Right renal pelvis (tissue), 4 donors: ENCODE measurements at regions not wholly inside any gene's neighbourhood (a gene's known extent, or its start where the extent isn't known, plus 50 kb on each side); places are given as distances from the start of the nearest gene placed in this dataset.

Experiments
- DNase-seq, 4 donors: peaks; one replicate each; pipeline ENCODE4 v3.0.0-alpha.2; 2013; ENCODE audit warnings: low read depth in 4 of 4, low spot score in 3 of 4, missing footprints in 1 of 4

DNA sequence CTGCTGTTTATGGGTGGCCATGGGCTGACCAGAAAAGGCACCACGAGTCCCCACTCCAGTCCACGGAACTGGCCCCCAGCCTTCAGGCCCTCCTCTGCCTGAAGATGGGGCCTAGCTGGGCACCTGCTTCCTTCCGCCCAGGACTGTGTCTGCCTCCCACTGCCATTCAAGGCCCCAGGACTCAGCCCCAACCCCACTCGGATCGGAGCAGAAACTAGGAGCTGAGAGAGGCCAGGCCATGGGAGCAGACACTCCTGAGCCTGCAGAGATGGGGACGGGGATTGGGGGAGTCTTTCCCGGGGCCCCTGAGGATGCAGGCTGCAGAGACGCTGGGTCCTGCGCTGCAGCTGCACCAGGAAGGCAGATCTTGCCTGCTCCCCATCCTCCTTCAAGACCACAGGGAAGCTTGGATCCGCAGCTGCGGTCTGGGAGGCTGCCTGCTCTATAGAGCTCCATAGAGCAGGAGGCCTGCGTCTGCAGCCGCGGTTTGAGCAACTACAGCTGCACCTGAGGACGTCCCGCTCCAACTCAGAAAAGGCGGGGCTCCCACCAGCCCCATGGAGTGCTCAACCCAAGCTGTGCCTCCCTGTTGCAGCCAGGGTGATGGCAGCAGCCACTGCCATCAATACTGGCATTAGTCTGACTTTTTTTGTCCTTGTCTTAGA lies 383.9 kb upstream of the TMCO5A start:
- no peak for DNase-seq

DNA sequence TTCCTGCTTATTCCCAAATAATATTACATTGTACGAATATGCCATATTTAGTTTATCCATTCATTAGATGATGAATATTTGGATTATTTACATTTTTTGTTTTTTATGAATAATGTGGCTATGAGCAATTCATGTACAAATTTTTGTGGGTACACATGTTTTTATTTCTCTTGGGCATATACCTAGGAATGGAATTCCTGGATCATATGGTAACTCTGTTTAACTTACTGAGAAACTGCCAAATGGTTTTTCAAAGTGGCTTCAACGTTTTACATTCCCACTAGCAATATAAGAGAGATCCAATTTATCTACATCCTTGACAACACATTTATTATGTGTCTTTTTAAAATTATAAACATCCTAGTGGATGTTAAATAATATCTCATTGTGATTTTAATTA lies 362.0 kb upstream of the TMCO5A start:
- no peak for DNase-seq

DNA sequence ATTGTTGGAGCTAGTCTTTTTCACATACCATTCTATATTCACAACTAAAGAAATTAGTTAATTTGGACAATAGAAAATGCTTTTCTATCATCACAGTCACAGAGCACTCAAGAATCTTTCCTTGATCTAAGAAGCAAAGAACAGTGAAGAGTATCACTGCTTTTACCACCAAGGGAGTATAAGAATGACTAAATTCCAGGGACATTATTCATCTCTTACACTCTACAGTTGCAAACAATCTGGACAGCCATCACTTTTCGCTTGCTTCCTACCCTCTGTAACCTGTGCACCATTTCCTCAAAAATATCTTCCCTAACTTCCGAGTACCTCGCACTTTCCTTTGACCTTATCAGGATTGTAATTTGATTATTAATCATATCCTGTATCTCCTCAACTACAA lies 359.5 kb upstream of the TMCO5A start:
- DNase-seq, result no peak

DNA sequence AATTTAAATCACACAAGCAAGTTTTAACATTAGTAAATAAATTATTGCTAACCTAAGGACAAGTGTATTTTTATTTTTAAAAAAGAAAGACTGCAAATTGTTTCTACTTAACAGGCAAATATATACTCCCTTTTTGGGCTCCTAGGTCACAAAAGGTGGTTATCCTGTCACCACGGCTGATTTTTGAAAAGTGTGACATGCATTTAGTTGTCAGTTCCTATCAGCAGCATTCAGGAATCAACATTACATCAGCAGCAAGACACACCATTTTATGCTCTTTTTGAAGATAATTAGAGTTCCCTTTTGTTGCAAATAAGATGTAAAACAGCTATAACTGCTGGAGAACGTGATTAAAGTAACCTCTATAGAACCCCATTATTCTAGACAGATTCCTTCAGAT lies 357.5 kb upstream of the TMCO5A start:
- no peak for DNase-seq

DNA sequence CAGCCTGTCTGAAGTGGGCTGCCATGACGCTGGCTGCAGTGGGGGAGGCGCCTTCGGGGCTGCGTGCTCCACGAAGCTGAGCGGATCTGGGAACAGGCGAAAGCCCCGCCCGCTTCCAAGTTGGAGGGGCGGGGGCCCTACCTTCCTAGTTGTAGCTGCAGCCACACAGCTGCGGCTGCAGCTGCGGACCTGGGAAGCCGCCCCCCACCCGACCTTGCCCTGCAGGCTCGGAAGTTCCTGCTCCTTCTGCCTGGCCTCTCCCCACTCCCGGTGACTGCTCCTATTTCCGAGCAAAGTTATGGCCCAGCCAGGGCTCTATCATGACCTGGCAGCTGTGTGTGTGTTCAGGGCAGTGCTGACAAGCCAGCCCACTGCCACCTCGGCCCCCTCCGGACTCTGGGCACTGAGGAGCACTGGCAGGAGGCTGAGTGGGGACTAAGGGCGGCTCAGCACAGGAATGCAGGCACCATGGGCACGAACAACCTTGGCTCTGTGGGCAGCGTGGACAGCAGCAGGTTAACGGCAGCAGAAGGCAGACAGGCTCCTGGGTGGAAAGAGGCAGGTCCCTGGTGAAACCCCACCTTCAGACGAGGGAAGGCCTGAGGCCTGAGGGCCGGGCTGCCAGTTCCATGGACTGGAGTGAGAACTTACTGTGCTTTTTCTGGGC lies 352.4 kb upstream of the TMCO5A start:
- DNase-seq, result no peak

DNA sequence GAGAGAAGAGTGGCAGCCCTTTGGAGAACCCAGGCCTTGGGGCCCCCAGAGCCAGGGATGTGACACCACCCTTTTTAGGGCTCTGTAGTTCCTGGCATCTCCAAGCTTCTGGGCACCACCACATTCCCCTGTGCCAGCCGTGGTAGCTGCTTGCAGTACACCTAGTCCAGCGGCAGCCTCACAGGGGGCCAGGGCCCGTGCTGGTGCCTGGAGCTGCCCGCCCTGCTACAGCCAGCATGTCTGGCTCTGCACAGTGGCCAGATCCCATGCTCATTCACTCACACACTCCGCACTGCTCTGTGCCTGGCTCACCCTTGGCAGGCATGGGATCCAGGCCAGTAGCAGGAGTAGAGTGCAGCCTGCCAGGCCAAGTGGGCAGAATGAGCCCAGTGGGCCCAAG lies 351.6 kb upstream of the TMCO5A start:
- no peak for DNase-seq

DNA sequence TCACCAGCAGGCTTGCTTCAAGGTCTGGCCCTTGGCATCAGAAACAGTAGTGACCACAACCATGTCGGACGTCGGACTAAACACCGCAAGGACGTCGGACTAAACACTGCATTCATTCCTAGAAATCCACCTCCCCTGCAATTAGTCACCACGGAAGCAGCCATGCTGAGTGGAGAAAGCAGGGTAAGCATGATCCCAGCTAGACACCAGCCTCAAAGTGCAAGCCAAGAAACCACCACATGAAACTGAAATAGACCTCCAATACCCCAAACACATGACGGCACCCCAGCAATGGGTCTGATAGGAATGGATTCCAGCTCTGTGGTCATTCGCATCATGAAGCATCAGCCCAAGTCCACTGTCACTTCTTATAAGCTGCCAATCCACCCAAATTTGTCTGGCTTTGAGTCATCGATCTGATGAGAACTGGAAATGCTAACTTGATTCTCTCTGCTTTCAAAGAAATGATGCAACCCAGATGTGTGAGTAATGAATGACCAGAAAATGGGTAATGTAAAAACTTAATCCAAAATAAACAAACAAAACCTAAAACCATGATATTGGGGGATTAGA lies 348.3 kb upstream of the TMCO5A start:
- DNase-seq, result no peak

DNA sequence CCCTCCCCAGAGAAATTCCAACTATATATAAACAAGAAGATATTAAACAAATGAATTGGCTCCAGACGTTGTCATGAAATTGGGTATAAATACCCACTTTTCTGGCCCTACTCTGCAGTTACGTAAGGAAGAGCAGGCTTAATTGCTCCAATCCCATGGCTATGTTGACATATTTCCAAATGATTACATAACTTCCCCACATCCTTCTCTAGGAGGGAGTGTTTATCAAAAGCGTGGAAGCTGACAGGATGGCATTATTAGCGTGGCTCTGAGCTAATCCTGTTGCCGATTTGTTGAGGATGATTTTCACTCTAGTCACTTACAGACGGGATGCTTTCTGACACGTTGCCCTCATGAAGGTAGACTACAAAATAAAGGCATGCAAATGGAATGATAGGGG lies 347.5 kb upstream of the TMCO5A start:
- DNase-seq, result no peak

DNA sequence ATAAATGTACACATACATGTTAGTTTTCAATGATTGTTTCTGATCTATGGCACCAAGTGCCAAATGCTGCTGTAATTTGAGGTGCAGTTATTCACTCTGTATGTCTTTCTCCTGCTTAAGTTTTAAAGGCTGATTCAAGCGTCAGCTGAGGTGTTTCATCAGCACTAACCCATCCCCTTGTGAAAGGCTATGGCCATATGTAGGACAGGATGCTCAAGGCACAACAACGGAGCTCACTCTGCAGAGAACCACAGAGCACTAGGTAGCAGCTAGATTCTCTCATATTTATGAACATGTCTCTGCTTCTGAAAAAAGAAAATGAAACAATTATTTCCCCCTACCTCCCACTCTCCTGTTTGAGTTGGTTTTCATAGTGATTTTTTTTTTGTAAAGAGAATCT lies 340.0 kb upstream of the TMCO5A start:
- DNase-seq, result no peak

DNA sequence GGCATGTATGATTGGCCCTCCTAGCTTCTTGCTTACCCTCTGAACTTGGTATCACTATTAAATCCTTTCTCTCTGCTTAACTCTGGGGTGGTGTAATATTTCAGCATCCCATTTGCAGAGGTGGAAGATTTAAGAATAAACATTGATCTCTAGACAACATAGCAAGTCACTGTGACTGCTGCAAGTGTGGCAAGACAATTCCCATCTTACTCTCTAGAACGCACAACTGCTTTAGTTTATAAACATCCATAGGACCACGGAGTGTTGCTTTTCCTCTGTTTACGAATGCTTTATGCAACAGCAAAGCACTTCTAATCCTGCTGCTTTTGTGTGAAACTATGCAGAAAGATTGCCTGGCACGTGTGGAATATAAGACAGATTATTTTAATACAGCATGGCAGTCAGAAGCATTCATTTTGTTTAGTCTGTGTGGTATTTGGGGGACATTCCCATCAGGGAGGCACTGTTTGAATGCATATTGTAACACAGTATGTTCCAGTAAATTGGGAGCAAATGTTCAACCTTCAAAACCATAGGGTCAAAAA lies 338.9 kb upstream of the TMCO5A start:
- DNase-seq, result no peak

DNA sequence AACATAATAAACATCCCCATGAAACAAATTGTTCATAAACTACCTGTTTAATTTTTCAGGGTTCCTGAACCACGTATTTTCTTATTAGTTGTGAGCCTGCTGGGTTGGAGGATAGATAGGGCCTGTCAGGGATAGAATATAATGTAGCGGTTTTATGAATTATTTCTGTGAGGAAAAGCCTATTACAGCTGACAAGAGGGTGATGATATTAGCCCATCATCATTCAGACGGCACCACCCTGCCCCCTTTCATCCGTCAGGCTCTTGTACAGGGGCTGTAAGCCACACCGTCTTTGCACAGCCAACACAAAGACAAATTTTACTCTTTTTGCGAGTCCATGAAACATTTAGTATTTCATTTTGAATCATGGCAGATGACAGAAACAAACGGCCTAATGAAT lies 335.3 kb upstream of the TMCO5A start:
- no peak for DNase-seq

DNA sequence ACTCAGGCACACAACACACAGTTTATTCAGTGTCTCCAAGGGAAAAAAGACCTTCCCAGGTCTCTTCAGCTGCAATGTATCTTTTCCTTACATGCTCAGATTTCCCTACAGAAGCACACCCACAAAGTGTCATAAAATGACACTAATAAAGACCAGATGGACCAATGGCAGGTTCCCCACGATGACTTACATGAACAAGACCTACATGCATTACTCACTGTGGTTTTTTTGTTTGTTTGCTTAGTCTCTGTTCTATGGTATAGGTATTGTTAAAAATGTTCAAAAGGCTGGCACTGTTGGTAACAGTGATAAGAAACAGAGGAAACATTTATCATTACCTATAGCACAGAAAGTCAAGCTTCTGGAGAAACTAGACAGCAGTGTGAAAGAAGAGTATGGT lies 318.2 kb upstream of the TMCO5A start:
- DNase-seq, result no peak

DNA sequence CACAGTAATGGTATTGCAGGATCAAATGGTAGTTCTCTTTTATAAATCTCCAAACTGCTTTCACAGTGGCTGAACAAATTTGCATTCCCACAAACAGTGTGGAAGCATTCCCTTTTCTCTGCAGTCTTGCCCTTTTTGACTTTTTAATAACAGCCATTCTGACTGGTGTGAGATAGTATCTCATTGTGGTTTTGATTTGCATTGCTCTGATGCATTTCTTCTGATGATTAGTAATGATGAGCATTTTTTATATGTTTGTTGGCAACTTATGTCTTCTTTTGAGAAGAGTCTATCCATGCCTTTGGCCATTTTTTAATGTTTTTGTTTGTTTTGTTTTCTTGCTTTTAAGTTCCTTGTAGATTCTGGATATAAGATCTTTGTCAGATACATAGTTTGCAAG lies 316.1 kb upstream of the TMCO5A start:
- no peak for DNase-seq

DNA sequence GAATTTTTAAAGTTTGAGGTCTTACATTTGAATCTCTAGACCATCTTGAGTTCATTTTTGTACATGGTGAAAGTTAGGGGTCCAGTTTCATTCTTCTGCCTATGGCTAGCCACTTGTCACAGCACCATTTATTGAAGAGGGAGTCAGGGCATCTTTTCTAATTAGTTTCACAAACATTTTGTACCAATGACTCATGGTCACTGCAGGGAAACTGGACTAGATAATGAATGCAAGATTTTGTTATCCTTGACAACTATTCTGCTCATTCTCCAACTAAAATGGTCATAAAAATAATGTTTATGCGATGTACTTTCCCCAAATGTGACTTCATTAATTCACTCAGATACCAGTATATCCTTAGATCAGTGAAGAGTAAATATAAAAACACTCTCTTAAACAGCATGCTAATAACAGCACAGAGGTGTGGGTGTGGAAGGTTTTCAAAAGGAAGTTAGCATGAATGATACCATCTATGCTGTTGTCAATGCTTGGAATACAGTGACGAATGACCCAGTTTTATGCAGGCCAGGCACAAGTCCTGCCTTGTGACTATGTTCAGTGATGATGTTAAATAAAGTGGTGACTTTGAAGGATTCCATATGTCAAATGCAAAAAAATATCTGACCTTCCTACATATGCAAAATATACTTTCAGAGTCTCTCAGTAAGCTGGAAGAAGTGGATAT lies 314.9 kb upstream of the TMCO5A start:
- DNase-seq, result no peak

DNA sequence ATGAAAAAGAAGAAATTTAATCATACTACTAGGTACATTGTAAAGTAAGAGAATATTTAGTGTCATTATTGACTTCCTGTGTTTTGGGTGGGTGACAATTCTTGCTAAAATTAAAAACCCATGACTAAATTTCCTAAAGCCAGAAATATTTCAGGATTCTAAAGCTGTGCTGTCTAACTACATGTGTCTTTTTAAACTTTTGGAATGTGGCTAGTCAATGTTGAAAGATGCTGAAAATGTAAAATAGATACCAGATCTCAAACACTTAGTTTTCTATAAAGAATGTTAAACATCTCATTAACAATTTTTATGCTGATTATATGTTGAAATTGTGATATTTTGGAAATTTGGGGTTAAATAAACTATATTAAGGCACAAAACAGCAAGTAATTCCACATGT lies 308.9 kb upstream of the TMCO5A start:
- no peak for DNase-seq

DNA sequence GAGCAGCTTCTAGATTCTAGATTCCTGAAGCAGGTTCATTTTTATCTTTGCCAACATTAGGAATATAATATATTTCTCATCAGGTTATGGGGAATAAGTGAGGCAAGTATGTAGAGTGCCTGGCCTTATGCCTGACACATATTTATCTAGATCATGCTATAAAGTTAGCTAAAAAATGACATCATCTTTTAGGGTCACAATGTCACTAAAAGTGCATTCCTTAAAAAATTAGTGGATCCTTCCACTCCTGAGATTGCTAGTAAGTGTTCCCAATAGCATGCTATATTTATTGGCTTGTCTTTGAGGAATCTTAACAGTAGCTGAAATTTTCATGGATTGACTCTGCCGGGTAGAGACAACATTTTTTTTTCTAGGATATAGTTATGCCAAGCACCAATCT lies 305.9 kb upstream of the TMCO5A start:
- no peak for DNase-seq

DNA sequence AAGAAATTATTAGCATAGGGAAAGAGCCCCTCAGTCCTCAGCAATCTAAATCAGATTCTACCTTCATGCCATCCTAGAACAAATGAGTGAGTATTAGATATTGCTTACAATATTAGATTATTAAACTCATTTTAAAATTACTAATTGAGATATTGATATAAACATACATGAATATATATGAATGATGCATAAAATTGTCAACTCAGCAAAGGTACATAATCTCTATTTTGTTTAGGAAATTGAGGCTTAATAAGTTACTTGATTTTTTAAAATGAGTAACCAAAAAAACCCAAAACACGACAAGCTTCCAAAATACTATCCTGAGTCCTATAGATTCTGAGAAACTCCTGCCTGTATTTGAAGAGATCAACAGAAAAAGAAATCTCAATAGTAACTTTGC lies 297.7 kb upstream of the TMCO5A start:
- no peak for DNase-seq

DNA sequence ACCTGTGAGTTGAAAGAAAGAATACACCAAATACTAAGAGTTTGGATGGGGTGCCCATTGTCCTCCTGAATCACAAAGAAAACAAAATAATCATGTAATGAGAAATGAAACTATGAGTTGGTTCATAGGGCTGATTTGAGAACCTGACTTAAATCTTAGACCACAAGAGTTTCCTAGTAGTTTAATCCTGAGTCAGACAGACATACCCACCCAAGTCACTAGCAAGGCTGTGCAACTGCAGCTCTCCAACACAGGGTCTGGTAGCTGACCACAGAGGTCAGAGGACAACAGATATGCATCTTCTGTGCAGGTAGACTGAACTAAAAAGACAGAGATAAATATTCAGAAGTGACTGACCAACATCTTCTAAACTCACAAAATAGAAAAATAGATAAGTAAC lies 296.3 kb upstream of the TMCO5A start:
- no peak for DNase-seq

DNA sequence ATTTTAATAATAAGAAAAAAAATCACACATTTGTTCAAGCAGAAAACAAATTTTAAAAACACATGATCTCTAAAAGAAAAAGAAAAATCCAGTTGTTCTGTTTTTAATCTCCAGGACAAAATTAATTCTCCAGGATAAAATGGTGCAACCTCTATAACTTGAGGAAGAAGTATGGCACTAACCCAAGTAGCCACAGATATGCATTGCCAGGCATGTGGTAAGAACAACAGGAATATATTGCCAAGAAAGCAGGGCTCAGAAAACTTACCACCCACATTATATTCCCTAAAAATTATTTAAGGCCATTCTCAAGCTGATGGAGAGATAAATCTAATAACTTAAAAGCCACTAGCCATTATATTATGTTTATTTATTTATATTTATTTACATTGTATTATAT lies 295.7 kb upstream of the TMCO5A start:
- no peak for DNase-seq

DNA sequence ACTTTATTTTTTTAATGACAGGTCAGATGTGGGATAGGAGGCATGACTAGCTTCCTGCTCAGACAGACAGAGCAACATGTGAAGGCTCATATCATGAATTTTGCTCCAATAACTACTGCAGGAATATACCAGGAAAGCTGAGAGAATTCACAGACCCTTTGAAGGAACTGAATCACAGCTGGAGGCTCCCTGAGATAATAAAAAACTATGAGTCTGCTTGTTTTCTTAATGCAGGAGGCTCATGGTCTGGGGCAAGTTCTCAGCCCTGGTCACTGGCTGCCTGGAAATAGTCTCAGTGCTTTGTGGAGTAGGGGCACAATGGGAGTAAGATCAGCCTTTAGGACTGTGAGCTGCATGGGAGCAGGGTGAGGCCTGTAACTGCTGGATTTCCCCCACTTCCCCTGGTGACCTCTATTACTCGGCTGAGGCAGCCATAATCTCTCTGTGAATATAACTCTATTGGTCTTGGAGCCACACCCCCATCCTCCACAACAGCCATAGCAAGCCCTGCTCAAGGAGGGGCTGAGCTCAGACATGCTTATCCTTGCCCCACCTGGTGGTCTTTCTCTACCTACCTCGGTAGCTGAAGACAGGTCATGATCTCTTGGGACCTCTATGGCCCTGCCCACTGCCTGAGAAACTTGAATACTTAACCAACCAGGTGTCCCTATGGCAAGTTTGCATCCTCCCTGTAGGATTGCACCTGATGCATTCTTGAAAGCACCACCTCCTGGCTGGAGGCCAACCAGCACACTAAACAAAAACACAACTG lies 281.6 kb upstream of the TMCO5A start:
- no peak for DNase-seq

DNA sequence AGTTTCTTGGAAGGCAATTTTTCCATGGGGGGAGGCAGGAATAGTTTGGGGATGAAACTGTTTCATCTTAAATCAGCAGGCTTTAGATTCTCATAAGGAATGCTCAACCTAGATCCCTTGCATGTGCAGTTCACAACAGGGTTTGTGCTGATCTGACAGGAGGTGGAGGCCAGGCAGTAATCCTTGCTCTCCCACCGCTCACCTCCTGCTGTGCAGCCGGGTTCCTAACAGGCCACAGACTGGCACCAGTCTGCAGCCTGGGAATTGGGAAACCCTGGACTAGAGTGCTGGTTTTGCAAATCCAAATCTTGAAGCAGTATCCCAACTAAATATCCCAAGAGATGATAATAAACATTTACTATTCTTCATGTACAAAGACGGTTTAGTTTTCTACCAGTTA lies 256.3 kb upstream of the TMCO5A start:
- DNase-seq, result no peak
